H9 (cell line): ENCODE measurements at regions not wholly inside any gene's neighbourhood (a gene's known extent, or its start where the extent isn't known, plus 50 kb on each side); places are given as distances from the start of the nearest gene placed in this dataset.

Source experiments
- DNase-seq: peaks from one replicate; pipeline ENCODE4 v3.0.0-alpha.2; 2017
- H2AFZ ChIP-seq: one replicate; pipeline ENCODE4 v1.6.1; 2013; ENCODE audit warnings: mild to moderate bottlenecking, low read length, control low read depth, moderate library complexity
- H2AK5ac ChIP-seq: 2 replicates; pipeline ENCODE4 v1.6.1; 2013; ENCODE audit warnings: low read length, control low read depth, mixed read lengths; ENCODE audit not compliant: insufficient read length
- H2BK120ac ChIP-seq: one replicate; pipeline ENCODE4 v1.6.1; 2013; ENCODE audit warnings: low read depth, mild to moderate bottlenecking, low read length, control low read depth, inconsistent platforms; ENCODE audit not compliant: poor library complexity, severe bottlenecking
- H2BK12ac ChIP-seq: 2 replicates; pipeline ENCODE4 v1.6.1; 2013; ENCODE audit warnings: low read length, control low read depth, mixed read lengths, low read depth; ENCODE audit not compliant: insufficient read length
- H2BK15ac ChIP-seq: 2 replicates; pipeline ENCODE4 v1.6.1; 2013; ENCODE audit warnings: low read depth, low read length, control low read depth
- H2BK20ac ChIP-seq: one replicate; pipeline ENCODE4 v1.6.1; 2013; ENCODE audit warnings: low read depth, mild to moderate bottlenecking, low read length, control low read depth, inconsistent platforms; ENCODE audit not compliant: poor library complexity, severe bottlenecking
- H2BK5ac ChIP-seq: 2 replicates; pipeline ENCODE4 v1.6.1; 2013; ENCODE audit warnings: low read length, control low read depth, mixed read lengths; ENCODE audit not compliant: insufficient read length
- H3K14ac ChIP-seq: 2 replicates; pipeline ENCODE4 v1.6.1; 2013; ENCODE audit warnings: low read length, control low read depth; ENCODE audit not compliant: insufficient read depth
- H3K18ac ChIP-seq: 2 replicates; pipeline ENCODE4 v1.6.1; 2013; ENCODE audit warnings: low read depth, mild to moderate bottlenecking, mixed read lengths, low read length, control low read depth; ENCODE audit not compliant: insufficient read length
- H3K23ac ChIP-seq: 2 replicates; pipeline ENCODE4 v1.6.1; 2013; ENCODE audit warnings: low read length, control low read depth, mixed read lengths, low read depth; ENCODE audit not compliant: insufficient read length
- H3K23me2 ChIP-seq: 2 replicates; pipeline ENCODE4 v1.6.1; 2013; ENCODE audit warnings: low read depth, mild to moderate bottlenecking, mixed read lengths, low read length, control low read depth; ENCODE audit not compliant: insufficient read length, poor library complexity, severe bottlenecking
- H3K27ac ChIP-seq: 2 replicates; pipeline ENCODE4 v1.5.1; 2013; ENCODE audit warnings: low read length, control low read depth, mixed read lengths, low read depth; ENCODE audit not compliant: insufficient read length
- H3K27me3 ChIP-seq: 2 replicates; pipeline ENCODE4 v1.6.1; 2013; ENCODE audit warnings: low read length, control low read depth, inconsistent platforms; ENCODE audit not compliant: insufficient read depth
- H3K4ac ChIP-seq: 2 replicates; pipeline ENCODE4 v1.6.1; 2013; ENCODE audit warnings: low read depth, mild to moderate bottlenecking, control low read depth, inconsistent platforms, low read length, moderate library complexity
- H3K4me1 ChIP-seq: 2 replicates; pipeline ENCODE4 v1.6.1; 2013; ENCODE audit warnings: low read length, control low read depth, inconsistent platforms; ENCODE audit not compliant: insufficient read depth
- H3K4me2 ChIP-seq: 2 replicates; pipeline ENCODE4 v1.6.1; 2013; ENCODE audit warnings: low read length, control low read depth, mixed read lengths; ENCODE audit not compliant: insufficient read length, insufficient read depth
- H3K56ac ChIP-seq: 2 replicates; pipeline ENCODE4 v1.6.1; 2013; ENCODE audit warnings: low read depth, mild to moderate bottlenecking, mixed read lengths, low read length, control low read depth; ENCODE audit not compliant: insufficient read length
- H3K79me1 ChIP-seq: 2 replicates; pipeline ENCODE4 v1.6.1; 2013; ENCODE audit warnings: low read depth, mild to moderate bottlenecking, moderate library complexity, low read length, control low read depth, inconsistent platforms; ENCODE audit not compliant: insufficient read depth, poor library complexity, severe bottlenecking
- H3K79me2 ChIP-seq: 2 replicates; pipeline ENCODE4 v1.6.1; 2013; ENCODE audit warnings: low read length, control low read depth, inconsistent platforms; ENCODE audit not compliant: insufficient read depth
- H3K9ac ChIP-seq: 2 replicates; pipeline ENCODE4 v1.6.1; 2013; ENCODE audit warnings: low read length, control low read depth, mixed read lengths; ENCODE audit not compliant: insufficient read length; ENCODE audit errors: extremely low read depth
- H3K9me3 ChIP-seq: one replicate; pipeline ENCODE4 v1.6.1; 2013; ENCODE audit warnings: low read depth, low read length, inconsistent platforms; ENCODE audit not compliant: control insufficient read depth
- H3T11ph ChIP-seq: one replicate; pipeline ENCODE4 v1.6.1; 2013; ENCODE audit warnings: mild to moderate bottlenecking, low read length, control low read depth, inconsistent platforms
- H4K20me1 ChIP-seq: one replicate; pipeline ENCODE4 v1.6.1; 2013; ENCODE audit not compliant: control insufficient read depth, insufficient read length, insufficient read depth
- H4K5ac ChIP-seq: 2 replicates; pipeline ENCODE4 v1.6.1; 2013; ENCODE audit warnings: low read depth, mild to moderate bottlenecking, mixed read lengths, low read length, control low read depth; ENCODE audit not compliant: insufficient read length
- H4K8ac ChIP-seq: replicated peaks from 2 replicates; pipeline ENCODE4 v1.6.1; 2013; ENCODE audit warnings: low read length, control low read depth, mixed read lengths, low read depth; ENCODE audit not compliant: insufficient read length
- H4K91ac ChIP-seq: 2 replicates; pipeline ENCODE4 v1.6.1; 2013; ENCODE audit warnings: low read depth, mild to moderate bottlenecking, moderate library complexity, mixed read lengths, low read length, control low read depth; ENCODE audit not compliant: insufficient read length
- H3K27ac Mint-ChIP-seq, 3 experiments: 2 replicates in 2 of 3; 3 replicates in 1 of 3; pipeline ENCODE4 v1.8.0; 2020 to 2021; ENCODE audit warnings: mixed read lengths in 3 of 3, mild to moderate bottlenecking in 1 of 3, moderate library complexity in 1 of 3
- H3K27me3 Mint-ChIP-seq: 2 replicates; pipeline ENCODE4 v1.8.0; 2021; ENCODE audit warnings: low read depth, mild to moderate bottlenecking, moderate library complexity, mixed read lengths
- H3K36me3 Mint-ChIP-seq, 3 experiments: 2 replicates in 2 of 3; 3 replicates in 1 of 3; pipeline ENCODE4 v1.8.0; 2020 to 2021; ENCODE audit warnings: low read depth in 3 of 3, mixed read lengths in 3 of 3; ENCODE audit not compliant: insufficient read depth in 1 of 3
- H3K4me1 Mint-ChIP-seq, 2 experiments: 2 replicates each; pipeline ENCODE4 v1.8.0; 2020; ENCODE audit warnings: mixed read lengths in 2 of 2
- H3K4me3 Mint-ChIP-seq, 2 experiments: 2 replicates in 1 of 2; 3 replicates in 1 of 2; pipeline ENCODE4 v1.8.0; 2020 to 2021; ENCODE audit warnings: mild to moderate bottlenecking in 2 of 2, mixed read lengths in 2 of 2, moderate library complexity in 1 of 2
- H3K9me3 Mint-ChIP-seq, 2 experiments: 2 replicates in 1 of 2; 3 replicates in 1 of 2; pipeline ENCODE4 v1.8.0; 2020; ENCODE audit warnings: mild to moderate bottlenecking in 2 of 2, mixed read lengths in 2 of 2, moderate library complexity in 1 of 2
- CTCF ChIP-seq: fragments of 200-600 bp; sonication (generic); conservative IDR thresholded peaks from 3 replicates; pipeline ENCODE4 v1.8.0; 2021; ENCODE audit warnings: antibody characterized with exemption, mild to moderate bottlenecking
- WGBS: extraction: QIAGEN DNeasy Blood & Tissue Kit; methylation state at CpG from one replicate; pipeline ENCODE4 v1.1.7; 2013; ENCODE audit warnings: missing lambda C conversion rate, low lambda C conversion rate, mixed read lengths; ENCODE audit not compliant: insufficient read length; ENCODE audit errors: extremely low coverage; 5-methylcytosine and 5-hydroxymethylcytosine counted together

- Histone ChIP-seq H3K4ac (no peak overlapping the region), H3T11ph (no peak overlapping the region), H3K14ac (no peak overlapping the region), H3K4me2 (no peak overlapping the region), H3K27me3 (no peaks in the 10 kb centered on the region), H2BK120ac (no peak overlapping the region), H4K5ac (no peak overlapping the region), H2BK12ac (no peak overlapping the region), H2BK20ac (no peak overlapping the region), H3K23me2 (no peaks in the 10 kb centered on the region), H3K23ac (no peak overlapping the region), H3K56ac (no peak overlapping the region), H4K20me1 (no peaks in the 10 kb centered on the region), H2BK15ac (no peak overlapping the region), H3K9me3 (no peaks in the 10 kb centered on the region), H3K79me1 (no peaks in the 10 kb centered on the region), H2BK5ac (no peak overlapping the region), H3K79me2 (no peaks in the 10 kb centered on the region), H3K18ac (no peak overlapping the region), H2AK5ac (no peak overlapping the region), H2AFZ (no peak overlapping the region), H3K27ac (no peak overlapping the region), H3K9ac (no peak overlapping the region), H3K4me1 (no peaks in the 10 kb centered on the region), H4K91ac (no peak overlapping the region), H4K8ac (no peak overlapping the region)
- H3K36me3 Mint-ChIP-seq = peaks cover 8 to 21% (median 15%) of the 10 kb centered on the region in 3 experiments
- TF ChIP-seq CTCF = no peak
- peaks cover 15 to 22% of the 10 kb centered on the region in 2 experiments for H3K9me3 Mint-ChIP-seq
- DNase-seq = no peak
- H3K4me1 Mint-ChIP-seq = no peaks in the 10 kb centered on the region
- no peak overlapping the region for H3K4me3 Mint-ChIP-seq
- H3K27ac Mint-ChIP-seq = no peak overlapping the region
- WGBS = no CpG with 5 or more reads among the region's 7 CpGs
- no peaks in the 10 kb centered on the region for H3K27me3 Mint-ChIP-seq
These were observed 1325.2 kb upstream of the PRR20A start for GRCh38 chr13:55815458-55816033.
